C4-2B (cell line): ENCODE measurements at regions not wholly inside any gene's neighbourhood (a gene's known extent, or its start where the extent isn't known, plus 50 kb on each side); places are given as distances from the start of the nearest gene placed in this dataset.

Source experiments
- H3K27ac ChIP-seq: fragments of 450-650 bp; 2 replicates; pipeline ENCODE4 v1.5.1; 2017
- CTCF ChIP-seq: fragments of 450-650 bp; conservative IDR thresholded peaks from 2 replicates; pipeline ENCODE4 v1.5.1; 2017; ENCODE audit warnings: mild to moderate bottlenecking
- ZFX ChIP-seq: fragments of 450-650 bp; IDR thresholded peaks from 2 replicates; pipeline ENCODE4 v1.6.1; 2017

GRCh38 chr1:199794105-199794863, 233.2 kb upstream of the NR5A2 start:
- TF ChIP-seq ZFX (no peak), CTCF (no peak)
- H3K27ac ChIP-seq = no peak overlapping the region

GRCh38 chr1:199799116-199799515, 228.4 kb upstream of the NR5A2 start:
- no peak overlapping the region for H3K27ac ChIP-seq
- TF ChIP-seq CTCF (no peak), ZFX (no peak)

GRCh38 chr1:199804526-199804925, 223.0 kb upstream of the NR5A2 start:
- H3K27ac ChIP-seq = no peak overlapping the region
- TF ChIP-seq CTCF = no peak

- TF ChIP-seq CTCF = no peak
- no peak for TF ChIP-seq ZFX
Measured at GRCh38 chr1:199808110-199808870, 219.2 kb upstream of the NR5A2 start.

GRCh38 chr1:199809311-199809710, 218.2 kb upstream of the NR5A2 start:
- H3K27ac ChIP-seq = no peak overlapping the region
- TF ChIP-seq CTCF (no peak), ZFX (no peak)

More at GRCh38 chr1:199808110-199808870, 219.2 kb upstream of the NR5A2 start:
- no peak overlapping the region for H3K27ac ChIP-seq

- no peak overlapping the region for H3K27ac ChIP-seq
- TF ChIP-seq CTCF (no peak), ZFX (no peak)
Measured at GRCh38 chr1:199811163-199811562, 216.3 kb upstream of the NR5A2 start.

- H3K27ac ChIP-seq = no peak overlapping the region
- no peak for TF ChIP-seq ZFX
- TF ChIP-seq CTCF = no peak
Measured at GRCh38 chr1:199813198-199813597, 214.3 kb upstream of the NR5A2 start.
